ENCODE measurements at regions not wholly inside any gene's neighbourhood (a gene's known extent, or its start where the extent isn't known, plus 50 kb on each side); places are given as distances from the start of the nearest gene placed in this dataset.

DNA sequence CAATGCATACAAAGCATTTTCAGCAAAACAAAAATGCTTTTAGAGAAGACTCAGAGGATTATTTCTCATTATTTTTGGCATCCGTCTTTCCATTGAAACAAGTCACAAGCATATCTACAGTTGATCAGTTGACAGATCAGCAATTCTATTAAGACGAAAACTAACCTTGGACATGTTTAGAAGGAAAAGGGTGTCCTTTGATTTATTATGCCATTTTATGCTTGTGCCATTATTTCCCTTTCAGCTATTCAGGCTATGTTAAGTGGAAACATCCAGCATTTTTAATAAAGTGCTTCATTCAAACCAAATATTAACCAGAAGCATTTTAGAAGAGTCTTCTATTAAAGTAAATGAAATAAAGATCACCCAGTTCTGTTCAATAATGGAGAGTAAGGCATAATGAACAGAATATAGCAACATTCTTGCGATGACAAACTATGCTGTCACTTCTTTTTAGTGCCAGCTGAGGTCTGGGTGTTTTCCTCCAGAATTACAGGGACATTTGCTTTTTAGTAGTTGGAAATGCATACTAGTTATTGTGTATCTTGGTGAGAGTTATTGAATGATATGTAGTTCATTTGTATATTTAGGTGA, 481.4 kb downstream of the PLA2G4A start:
- ATAC-seq, result no peak
- no peak for DNase-seq

DNA sequence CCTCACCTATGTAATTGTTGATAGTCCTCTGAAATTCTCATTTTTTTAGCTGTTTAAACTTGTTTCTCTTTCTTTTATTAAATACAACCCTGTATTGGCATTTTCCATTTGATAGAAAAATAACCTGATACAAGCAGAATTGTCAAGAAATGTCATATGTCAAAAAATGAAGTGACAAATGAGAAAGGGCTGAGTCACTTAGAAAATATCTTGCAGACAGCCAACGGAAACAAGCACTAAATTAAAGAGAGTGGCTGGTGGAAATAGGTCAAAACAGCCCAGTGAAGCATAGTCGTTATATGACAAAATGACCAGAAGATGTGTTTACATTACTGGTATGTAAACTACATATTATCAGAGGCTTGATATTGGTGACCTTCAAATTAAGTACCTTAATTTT, 484.4 kb downstream of the PLA2G4A start:
- DNase-seq (no peak), ATAC-seq (no peak)

DNA sequence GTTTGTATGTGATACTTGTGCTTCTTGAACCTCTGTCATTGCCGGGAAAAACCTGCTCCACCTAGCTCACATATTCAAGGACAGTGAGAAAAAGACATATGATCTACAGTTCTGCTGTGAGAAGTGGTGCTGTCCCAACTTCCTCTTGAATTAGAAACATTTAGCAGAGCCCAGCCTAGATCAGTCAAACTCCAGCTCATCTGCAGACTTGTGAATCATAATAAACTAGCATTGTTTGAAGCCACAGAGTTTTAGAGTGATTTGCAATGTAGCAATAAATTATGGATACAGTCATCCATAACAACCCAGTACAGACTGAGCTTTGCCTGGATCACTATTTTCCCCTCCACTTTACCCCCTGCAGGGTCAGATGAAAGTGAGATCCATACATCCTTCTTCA, 497.8 kb downstream of the PLA2G4A start:
- DNase-seq (no peak), ATAC-seq (no peak)

DNA sequence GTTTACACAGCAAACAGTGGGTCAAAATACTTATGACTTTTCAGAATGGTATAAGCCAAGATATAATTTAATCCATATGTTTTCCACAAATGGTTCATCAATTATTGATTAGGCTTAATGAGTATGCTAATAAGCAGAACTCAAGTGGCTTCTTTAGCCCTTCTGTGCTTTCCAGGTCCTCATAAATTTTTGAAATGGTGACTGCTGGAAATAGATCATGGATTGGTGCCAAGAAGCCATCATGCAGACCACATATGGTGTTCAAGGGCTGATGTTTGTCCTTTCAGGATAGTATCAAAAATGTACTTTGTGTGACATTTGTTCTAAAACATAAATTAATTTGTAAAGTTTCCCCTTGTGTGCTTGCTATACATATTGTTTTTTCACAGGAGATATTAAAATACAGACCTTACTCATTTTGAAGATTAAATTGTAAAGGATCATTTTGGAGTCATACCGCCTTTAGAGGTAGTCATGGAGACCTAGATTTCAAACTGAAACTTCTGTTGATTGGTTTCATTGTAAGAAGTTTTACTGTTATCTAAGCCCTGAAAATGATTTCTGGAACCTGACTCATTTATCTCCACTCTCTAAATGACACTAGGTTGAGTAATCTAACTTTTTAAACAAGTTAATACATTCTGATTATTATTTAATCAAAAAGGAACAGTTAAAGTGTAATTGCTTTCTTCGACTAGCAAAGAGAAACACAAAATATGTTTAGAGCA, 507.9 kb downstream of the PLA2G4A start:
- ATAC-seq, result no peak

DNA sequence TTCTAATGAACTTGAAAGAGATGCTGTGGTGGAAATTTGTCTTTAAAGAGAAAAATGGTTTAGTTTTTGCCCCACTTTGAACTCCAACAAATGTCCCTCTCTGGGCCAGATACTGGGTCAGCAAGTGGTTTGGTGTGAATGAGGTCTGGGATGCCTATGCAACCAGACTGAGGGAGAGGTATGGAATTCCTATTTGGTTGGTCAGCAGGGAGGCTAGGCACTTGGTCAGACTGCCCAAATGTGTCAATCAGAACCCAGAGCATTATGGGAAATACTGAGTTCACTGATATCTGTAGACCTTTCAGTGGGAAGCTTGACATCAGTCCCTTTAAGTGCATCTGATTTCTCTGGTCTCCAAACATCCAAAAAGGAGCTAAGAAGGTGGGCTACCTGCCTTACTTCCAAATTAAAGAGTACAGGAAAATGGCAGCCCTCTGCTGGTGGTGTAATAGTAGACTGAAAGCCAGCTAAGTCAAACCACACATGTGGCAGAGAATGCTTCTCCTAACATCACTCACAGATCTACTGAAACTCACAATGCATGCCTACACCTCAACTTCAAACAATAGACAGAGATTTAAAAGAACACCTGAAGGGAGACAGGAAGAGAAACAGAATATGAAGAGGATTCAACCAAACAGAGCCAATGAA, 510.1 kb downstream of the PLA2G4A start:
- no peak for ATAC-seq
- DNase-seq, result no peak

More for the DNA sequence above, 507.9 kb downstream of the PLA2G4A start:
- DNase-seq, result no peak

DNA sequence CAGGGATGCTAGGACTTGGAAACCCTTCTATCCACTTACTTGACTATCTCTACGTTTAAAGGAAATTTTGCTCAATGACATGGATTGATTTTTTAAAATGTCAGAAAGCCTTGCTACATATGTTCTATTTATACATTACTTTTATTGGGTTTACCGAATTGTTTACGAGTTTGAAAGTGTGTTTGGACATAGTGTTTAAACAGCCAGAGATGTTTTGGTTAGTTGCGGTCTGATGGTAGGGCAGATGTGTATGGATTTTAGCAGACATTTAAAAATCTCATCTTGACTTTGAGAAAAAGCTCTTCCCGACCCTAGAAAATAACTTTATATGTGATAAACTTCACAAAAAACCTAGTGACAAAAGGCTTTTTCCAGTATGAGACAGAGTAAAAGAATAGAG, 513.7 kb downstream of the PLA2G4A start:
- DNase-seq, result no peak

DNA sequence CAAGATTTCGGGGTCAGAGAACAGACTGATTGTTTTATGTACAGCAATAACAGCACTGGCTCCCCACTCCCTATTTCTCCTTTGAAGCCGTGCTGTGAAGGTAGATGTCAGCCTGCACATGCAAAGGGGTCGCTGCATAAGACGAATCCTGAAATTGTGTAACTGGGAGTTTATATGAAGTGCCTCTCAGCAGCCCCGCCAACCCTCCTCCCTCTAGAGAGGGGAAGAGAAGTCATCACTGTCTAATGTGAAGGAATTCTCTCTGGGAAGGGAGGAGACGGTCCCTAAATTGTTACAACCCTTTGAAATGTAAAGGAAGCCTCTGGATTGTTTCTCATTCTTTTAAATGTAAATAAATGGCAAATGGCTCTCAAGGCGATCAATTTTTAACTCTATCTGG, 545.3 kb downstream of the PLA2G4A start:
- ATAC-seq (no peak), DNase-seq (no peak)

More for the DNA sequence above, 513.7 kb downstream of the PLA2G4A start:
- ATAC-seq, result no peak

DNA sequence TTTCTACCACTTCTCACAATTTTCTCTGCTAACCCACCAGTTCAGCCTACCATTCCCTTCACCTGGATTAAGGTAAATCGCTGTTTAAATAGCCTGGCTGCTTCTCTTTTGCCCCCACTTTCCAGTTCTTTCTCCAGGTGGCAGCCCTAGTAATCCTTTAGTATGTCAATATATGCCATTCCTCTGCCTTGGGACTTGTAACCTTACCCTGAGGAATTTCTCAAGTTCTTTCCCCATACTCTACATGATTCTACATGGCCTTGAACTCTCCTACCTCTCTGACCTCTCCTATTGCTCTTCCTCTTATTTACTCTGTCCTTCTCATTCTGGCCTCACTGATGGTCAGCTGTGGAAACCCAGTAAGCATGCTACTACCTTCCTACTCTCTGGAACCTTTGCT, 546.0 kb downstream of the PLA2G4A start:
- ATAC-seq (no peak), DNase-seq (no peak)

DNA sequence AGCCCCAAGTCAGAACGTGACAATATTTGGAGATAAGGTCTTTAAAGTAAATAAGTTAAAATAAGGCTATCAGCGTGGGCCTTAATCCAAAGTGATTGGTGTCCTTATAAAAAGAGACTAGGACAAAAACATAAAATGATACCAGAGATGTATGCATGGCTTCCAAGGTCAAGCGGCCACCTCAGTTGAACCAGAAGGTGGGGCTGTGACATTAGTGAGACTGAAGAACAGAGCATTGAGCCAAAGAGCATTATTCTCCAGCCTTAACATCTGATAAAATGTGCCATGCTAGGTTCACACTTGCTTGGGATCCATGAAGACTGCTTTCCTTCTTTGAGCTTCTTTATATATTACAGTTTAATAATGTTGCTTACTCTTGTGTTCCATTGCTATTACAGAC, 554.6 kb downstream of the PLA2G4A start:
- DNase-seq, result no peak
- ATAC-seq, result no peak

DNA sequence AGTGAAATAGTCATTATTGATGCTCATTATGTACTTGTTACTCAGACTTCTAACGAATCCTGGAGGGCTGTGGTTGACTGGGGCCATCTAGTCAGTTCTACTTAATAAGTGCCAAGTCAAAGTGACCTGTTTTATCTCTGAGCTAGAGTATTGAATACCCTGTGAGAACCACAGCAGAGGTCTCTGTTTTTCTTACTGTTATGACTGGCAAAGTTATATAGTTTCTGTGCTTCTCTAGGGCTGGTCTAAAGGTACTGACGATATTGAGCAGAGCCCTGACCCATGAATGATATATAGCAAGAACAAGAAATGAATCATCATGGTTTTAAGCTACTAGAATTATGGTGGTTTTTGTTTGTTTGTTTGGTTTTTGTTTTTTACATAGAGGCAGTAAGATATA, 555.8 kb downstream of the PLA2G4A start:
- ATAC-seq (no peak), DNase-seq (no peak)

DNA sequence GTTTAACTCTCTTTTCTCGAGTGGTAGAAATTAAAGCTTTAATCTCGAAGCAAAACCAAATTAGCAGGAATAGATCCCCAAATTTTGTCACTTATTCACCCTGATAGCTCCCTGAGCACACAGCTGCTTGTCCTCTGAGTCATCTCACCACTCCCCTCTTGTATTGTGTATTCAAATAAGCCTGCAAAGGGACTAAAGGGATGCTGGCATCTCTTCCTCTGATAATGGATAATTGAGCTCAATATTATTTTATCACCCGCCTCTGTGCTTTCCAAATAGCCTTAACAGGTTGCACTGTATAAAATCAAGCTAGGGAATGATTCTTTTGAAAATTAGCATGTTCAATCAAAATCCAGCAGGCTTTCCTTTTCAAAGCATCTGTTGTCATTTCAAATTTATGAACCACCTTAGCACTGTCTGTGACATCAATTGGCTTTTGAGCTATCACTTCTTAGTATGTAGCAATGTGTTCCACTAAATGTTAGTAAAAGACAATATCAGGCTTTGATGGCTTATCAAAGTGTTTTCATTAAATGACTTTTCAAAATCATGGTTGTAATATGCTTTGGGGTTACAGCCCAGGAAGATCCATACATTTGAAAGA, 561.6 kb downstream of the PLA2G4A start:
- ATAC-seq (no peak), DNase-seq (no peak)

DNA sequence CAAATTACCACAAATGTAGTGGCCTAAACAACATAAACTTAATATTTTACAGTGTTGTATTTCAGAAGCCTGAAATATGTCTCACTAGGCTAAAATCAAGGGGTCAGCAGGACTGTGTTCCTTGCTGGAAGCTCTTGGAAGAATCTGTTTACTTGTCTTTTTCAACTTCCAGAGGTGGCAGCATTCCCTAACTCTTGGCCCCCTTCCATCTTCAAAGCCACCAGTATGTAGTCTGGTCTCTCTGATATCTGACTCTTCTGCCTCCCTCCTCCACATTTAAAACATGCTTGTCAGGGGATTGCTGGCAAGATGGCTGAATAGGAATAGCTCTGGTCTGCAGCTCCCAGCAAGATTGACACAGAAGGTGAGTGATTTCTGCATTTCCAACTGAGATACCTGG, 567.5 kb downstream of the PLA2G4A start:
- ATAC-seq, result no peak
- no peak for DNase-seq

DNA sequence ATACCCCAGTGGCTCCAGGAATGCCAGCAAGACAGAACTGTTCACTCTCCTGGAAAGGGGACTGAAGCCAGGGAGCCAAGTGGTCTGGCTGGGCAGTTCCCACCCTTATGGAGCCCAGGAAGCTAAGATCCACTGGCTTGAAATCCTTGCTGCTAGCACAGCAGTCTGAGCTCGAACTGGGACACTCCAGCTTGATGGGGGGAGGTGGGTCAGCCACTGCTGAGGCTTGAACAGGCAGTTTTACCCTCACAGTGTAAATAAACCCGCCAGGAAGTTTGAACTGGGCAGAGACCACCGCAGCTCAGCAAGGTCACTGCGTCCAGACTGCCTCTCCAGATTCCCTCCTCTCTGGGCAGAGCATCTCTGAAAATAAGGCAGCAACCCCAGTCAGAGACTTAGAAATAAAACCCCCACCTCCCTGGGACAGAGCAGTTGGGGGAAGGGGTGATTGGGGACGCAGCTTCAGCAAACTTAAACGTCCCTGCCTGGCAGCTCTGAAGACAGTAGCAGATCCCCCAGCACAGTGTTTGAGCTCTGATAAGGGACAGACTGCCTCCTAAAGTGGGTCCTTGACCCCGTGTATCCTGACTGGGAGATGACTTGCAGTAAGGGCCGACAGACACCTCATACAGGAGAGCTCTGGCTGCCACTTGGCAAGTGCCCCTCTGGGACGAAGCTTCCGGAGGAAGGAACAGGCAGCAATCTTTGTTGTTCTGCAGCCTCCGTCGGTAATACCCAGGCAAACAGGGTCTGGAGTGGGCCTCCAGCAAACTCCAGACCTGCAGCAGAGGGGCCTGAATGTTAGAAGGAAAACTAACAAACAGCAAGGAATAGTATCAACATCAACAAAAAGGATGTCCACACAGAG, 568.4 kb downstream of the PLA2G4A start:
- ATAC-seq (no peak), DNase-seq (no peak)

DNA sequence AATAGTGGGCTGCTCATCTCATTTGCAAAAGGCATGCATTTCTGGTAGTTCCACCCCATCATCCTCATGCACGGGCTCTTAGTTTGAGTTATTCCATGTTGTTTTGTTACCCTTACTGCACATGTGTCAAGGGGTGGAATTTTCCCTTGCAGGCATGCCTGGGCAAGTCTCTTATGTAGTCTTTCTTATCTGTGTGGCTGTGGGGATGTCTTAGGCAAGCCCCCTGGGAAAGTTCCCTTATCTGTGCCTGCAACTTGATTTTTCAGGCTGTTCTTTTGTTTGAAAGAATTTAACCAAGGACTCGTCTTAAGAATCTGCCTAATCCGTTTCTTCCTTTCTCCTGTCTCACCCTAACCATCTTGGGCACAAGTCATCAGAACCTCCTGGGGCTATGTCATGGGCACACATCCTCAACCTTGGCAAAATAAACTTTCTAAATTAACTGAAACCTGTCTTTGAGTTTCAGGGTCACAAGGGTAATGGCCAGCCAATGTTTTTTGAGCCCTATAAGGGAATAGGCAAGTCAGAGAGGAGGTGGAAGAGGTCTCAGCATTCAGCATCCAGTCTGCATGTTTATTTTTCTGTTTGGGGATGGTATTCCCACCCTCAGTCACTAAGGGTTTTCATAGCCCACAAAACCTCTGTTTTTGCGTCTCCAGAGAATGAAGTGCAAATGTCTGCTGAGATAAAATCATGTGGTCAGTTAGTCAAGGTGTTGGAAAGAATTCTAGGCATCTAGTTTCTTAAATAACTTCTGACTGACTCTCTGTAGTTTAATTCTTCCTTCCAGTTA, 579.7 kb downstream of the PLA2G4A start:
- no peak for DNase-seq
- no peak for ATAC-seq

DNA sequence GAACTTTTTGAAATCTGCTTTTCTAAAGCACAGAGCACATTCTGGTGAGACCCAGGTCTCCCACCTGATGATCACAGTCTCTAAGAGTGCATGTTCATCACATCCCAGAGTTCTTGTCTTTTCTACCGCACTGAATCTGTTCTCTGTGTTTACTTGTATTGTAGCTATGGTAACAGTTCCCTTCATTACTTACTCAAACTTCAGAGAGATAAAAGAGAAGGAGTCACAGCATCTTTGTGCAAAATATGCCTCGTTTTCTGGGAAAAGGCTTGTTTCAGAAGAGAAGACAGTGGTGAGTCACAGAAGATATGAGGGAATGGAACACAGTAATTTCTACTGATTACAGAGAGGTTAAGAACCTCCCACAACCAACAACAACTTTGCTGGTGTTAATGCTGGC, 580.6 kb downstream of the PLA2G4A start:
- DNase-seq (no peak), ATAC-seq (no peak)

DNA sequence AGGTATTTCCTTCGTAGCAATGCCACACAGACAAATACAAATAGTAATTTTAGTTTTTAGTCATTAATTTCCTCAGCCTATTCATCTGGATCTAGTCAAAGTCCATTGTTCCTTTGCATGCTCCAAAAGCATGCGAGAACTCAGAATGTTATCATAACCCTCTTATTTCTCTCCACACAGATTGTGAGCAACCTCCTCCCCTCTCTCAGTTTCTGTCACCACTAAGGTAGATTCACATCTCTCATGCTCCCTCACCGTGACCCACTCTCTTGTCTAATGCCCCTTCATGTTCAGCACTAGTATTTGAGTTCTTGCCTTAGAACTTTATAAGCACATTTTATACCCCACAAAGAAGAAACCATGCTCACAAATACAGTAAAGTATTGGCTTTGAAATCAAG, 582.4 kb downstream of the PLA2G4A start:
- ATAC-seq (no peak), DNase-seq (no peak)

DNA sequence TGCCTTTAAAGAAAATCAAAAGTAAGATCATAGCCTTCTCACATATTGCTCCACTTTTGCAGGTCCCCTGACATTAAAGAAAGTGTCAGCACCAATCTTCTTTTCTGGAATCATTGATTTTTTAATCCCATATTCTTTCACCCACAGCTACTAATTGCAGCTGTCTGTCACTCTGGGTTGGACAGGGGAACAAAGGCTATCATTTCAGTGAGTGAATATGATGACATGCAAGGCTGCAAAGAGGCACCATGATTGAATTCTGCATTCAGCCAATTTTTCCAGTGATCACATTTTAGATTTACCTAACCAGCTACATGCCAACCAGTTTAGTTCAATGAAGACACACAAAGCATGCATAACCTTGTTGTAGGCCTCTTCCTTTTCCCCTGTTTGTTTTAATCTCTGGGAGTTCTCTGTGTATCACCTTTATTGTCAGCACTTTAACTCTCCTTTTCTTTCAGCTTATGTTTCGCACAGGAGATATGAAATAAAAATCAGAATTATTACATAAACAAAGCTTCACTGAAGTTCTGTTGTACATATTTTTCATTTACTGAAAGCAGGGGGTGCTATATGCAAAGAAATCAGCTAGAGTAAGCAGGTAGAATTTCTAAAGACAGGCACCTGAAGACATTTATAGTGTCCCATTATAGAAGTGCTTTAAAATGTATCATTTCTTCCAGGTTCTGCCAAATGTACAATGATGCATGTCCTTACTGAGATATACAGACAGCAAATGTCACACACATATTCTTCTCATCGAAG, 584.8 kb downstream of the PLA2G4A start:
- ATAC-seq (no peak), DNase-seq (no peak)

DNA sequence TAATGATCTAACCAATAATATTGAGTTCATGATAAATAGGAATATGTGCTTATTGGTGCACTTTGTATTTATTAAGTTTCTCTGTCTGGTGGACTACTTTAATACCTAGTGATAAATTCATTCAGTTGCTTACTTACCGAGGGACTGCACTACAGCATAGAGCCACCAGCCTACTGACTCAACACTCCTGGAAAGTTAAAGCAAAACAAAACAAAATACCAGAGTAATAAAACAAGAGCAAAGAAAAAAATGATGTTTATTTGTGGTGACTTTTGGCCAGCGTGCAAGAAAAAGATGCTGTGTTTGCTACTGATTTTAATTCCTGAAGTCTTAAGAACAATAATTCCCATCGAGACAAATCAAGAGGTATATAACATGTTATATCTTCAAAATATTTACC, 586.3 kb downstream of the PLA2G4A start:
- ATAC-seq (no peak), DNase-seq (no peak)

DNA sequence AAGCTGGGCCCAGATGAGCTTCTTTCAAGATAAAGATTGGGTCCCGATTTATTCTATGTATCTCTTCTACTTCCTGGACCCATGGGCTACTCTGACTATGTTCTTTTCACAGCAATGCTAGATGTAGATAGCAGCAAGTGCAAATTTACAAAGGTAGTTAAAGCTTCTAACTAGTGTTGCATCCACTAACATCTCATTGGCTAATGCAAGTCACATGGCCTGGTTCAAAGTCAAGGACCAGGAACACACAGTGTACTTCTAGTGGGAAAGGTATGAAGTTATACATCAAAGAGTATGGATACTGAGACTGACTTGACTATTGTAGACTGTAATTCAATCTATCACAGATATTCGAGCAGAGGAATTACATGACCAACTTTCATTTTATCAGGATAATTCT, 588.8 kb downstream of the PLA2G4A start:
- DNase-seq (no peak), ATAC-seq (no peak)

DNA sequence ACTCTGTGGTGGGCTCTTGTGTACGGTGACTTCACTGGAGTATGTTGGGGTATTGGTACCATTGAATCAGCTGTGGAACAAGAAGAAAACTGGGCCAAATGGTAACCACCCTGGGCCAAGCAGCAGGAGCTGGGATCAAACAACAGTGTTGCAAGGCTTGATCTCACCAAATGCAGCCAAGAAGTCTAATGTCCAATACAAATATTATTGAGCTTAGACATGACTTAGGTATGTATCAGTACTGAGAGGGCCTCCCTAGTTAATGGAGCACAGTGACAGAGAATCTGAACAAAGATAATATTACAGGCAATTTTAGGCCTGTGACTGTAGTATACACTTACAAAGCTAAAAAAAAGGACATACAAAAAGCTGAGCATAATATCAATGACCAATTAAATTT, 604.8 kb downstream of the PLA2G4A start:
- ATAC-seq (no peak), DNase-seq (no peak)

DNA sequence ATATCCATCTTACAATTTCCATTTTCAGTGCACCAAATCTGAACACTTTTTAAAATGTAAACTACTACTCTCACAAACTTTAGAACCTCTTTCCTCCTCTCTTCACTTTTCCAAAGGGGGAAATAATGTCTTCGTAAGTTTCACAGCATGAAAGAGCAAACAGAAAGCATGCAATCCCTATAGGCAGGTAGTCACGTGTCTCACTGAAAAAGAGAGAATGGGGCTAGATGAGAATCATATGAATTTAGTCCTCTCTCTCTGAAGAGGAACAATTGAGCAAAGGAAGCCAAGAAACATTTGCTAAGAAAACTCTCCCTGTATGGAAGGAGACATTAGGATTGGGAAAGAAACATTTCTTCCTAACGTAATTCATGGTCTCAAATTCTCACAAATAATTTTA, 613.9 kb downstream of the PLA2G4A start:
- DNase-seq, result no peak
- ATAC-seq, result no peak
